Osteoblast (primary cell): ENCODE measurements at regions not wholly inside any gene's neighbourhood (a gene's known extent, or its start where the extent isn't known, plus 50 kb on each side); places are given as distances from the start of the nearest gene placed in this dataset.

ENCODE experiments used
- DNase-seq: peaks from one replicate; pipeline ENCODE4 v3.0.0; 2011; ENCODE audit warnings: low spot score, mixed read lengths; ENCODE audit not compliant: insufficient read length; ENCODE audit errors: missing footprints
- H2AFZ ChIP-seq: 2 replicates; pipeline ENCODE4 v1.6.0; 2011; ENCODE audit warnings: mild to moderate bottlenecking, low read length
- H3K27ac ChIP-seq: 2 replicates; pipeline ENCODE4 v1.5.1; 2011; ENCODE audit warnings: mild to moderate bottlenecking, low read depth, low read length, moderate library complexity
- H3K27me3 ChIP-seq: 2 replicates; pipeline ENCODE4 v1.6.0; 2012; ENCODE audit warnings: mild to moderate bottlenecking, control low read depth, inconsistent platforms, low read length, moderate library complexity; ENCODE audit not compliant: insufficient read depth
- H3K36me3 ChIP-seq: 2 replicates; pipeline ENCODE4 v1.5.1; 2011; ENCODE audit warnings: mild to moderate bottlenecking, low read length, control low read depth, moderate library complexity; ENCODE audit not compliant: insufficient read depth
- H3K4me1 ChIP-seq: 2 replicates; pipeline ENCODE4 v1.5.1; 2011; ENCODE audit warnings: mild to moderate bottlenecking, low read length, control low read depth, moderate library complexity; ENCODE audit not compliant: insufficient read depth
- H3K4me2 ChIP-seq: 2 replicates; pipeline ENCODE4 v1.6.0; 2011; ENCODE audit warnings: mild to moderate bottlenecking, low read length; ENCODE audit not compliant: insufficient read depth
- H3K4me3 ChIP-seq: fragments of 200-600 bp; sonication (generic); 3 replicates; pipeline ENCODE4 v1.5.1; 2012; ENCODE audit warnings: mild to moderate bottlenecking, low read length, inconsistent platforms; ENCODE audit not compliant: insufficient read depth
- H3K79me2 ChIP-seq: 2 replicates; pipeline ENCODE4 v1.6.0; 2012; ENCODE audit warnings: mild to moderate bottlenecking, low read length, control low read depth, inconsistent platforms; ENCODE audit not compliant: insufficient read depth
- H3K9me3 ChIP-seq: 2 replicates; pipeline ENCODE4 v1.5.1; 2011; ENCODE audit warnings: low read depth, low read length, control low read depth
- H4K20me1 ChIP-seq: 2 replicates; pipeline ENCODE4 v1.6.0; 2012; ENCODE audit warnings: mild to moderate bottlenecking, low read length, control low read depth; ENCODE audit not compliant: insufficient read depth
- CTCF ChIP-seq: IDR thresholded peaks from 2 replicates; pipeline ENCODE4 v1.5.1; 2011; ENCODE audit warnings: mild to moderate bottlenecking, low read depth, low read length, moderate library complexity; ENCODE audit errors: extremely low read depth

- Histone ChIP-seq H2AFZ (no peak overlapping the region), H3K36me3 (no peaks in the 10 kb centered on the region), H3K4me3 (no peak overlapping the region), H3K27ac (no peak overlapping the region), H3K4me1 (no peaks in the 10 kb centered on the region), H3K79me2 (no peaks in the 10 kb centered on the region), H4K20me1 (no peaks in the 10 kb centered on the region), H3K9me3 (no peaks in the 10 kb centered on the region), H3K4me2 (no peak overlapping the region), H3K27me3 (no peaks in the 10 kb centered on the region)
- no peak for TF ChIP-seq CTCF
- no peak for DNase-seq
These were observed 477.7 kb downstream of the MAN2A1 start for GRCh38 chr5:110167384-110167783.

GRCh38 chr5:110169461-110169860 is 479.7 kb downstream of the MAN2A1 start:
- Histone ChIP-seq H3K27ac (no peak overlapping the region), H2AFZ (no peak overlapping the region), H3K4me3 (no peak overlapping the region), H4K20me1 (no peaks in the 10 kb centered on the region), H3K4me1 (no peaks in the 10 kb centered on the region), H3K4me2 (no peak overlapping the region), H3K27me3 (no peaks in the 10 kb centered on the region), H3K36me3 (no peaks in the 10 kb centered on the region), H3K9me3 (no peaks in the 10 kb centered on the region), H3K79me2 (no peaks in the 10 kb centered on the region)
- DNase-seq = no peak
- no peak for TF ChIP-seq CTCF

- no peak for DNase-seq
- Histone ChIP-seq H3K36me3 (no peaks in the 10 kb centered on the region), H4K20me1 (no peaks in the 10 kb centered on the region), H2AFZ (no peak overlapping the region), H3K27me3 (no peaks in the 10 kb centered on the region), H3K4me1 (no peaks in the 10 kb centered on the region), H3K4me3 (no peak overlapping the region), H3K9me3 (no peaks in the 10 kb centered on the region), H3K79me2 (no peaks in the 10 kb centered on the region), H3K4me2 (no peak overlapping the region), H3K27ac (no peak overlapping the region)
- no peak for TF ChIP-seq CTCF
These were observed 488.0 kb downstream of the MAN2A1 start for GRCh38 chr5:110177729-110178128.

GRCh38 chr5:110179321-110179720 is 489.6 kb downstream of the MAN2A1 start:
- Histone ChIP-seq H2AFZ (no peak overlapping the region), H3K27ac (no peak overlapping the region), H3K4me2 (no peak overlapping the region), H3K36me3 (no peaks in the 10 kb centered on the region), H3K4me1 (no peaks in the 10 kb centered on the region), H3K9me3 (no peaks in the 10 kb centered on the region), H3K4me3 (no peak overlapping the region), H3K27me3 (no peaks in the 10 kb centered on the region), H4K20me1 (no peaks in the 10 kb centered on the region), H3K79me2 (no peaks in the 10 kb centered on the region)
- no peak for DNase-seq
- no peak for TF ChIP-seq CTCF
